Endodermal cell (in vitro differentiated cells): ENCODE measurements at regions not wholly inside any gene's neighbourhood (a gene's known extent, or its start where the extent isn't known, plus 50 kb on each side); places are given as distances from the start of the nearest gene placed in this dataset.

Experiments used
- DNase-seq: peaks from one replicate; pipeline ENCODE4 v3.0.0-alpha.2; 2017
- H3K27ac ChIP-seq: 2 replicates; pipeline ENCODE4 v1.5.1; 2013; ENCODE audit warnings: mild to moderate bottlenecking, low read depth, low read length, moderate library complexity
- H3K27me3 ChIP-seq: 2 replicates; pipeline ENCODE4 v1.6.1; 2013; ENCODE audit warnings: mild to moderate bottlenecking, low read length, moderate library complexity; ENCODE audit not compliant: insufficient read depth, control insufficient read depth, poor library complexity, severe bottlenecking
- H3K36me3 ChIP-seq: 2 replicates; pipeline ENCODE4 v1.7.0; 2013; ENCODE audit warnings: mild to moderate bottlenecking, low read length, moderate library complexity; ENCODE audit not compliant: control insufficient read depth, insufficient read depth
- H3K4me1 ChIP-seq: one replicate; pipeline ENCODE4 v1.7.0; 2013; ENCODE audit warnings: low read length; ENCODE audit not compliant: control insufficient read depth, insufficient read depth
- H3K4me3 ChIP-seq: 2 replicates; pipeline ENCODE4 v1.5.1; 2013; ENCODE audit warnings: mild to moderate bottlenecking, low read length, moderate library complexity
- H3K9ac ChIP-seq: 2 replicates; pipeline ENCODE4 v1.6.1; 2013; ENCODE audit warnings: mild to moderate bottlenecking, low read length, moderate library complexity; ENCODE audit not compliant: poor library complexity, severe bottlenecking; ENCODE audit errors: extremely low read depth
- H3K9me3 ChIP-seq: 2 replicates; pipeline ENCODE4 v1.6.1; 2013; ENCODE audit warnings: mild to moderate bottlenecking, low read length, moderate library complexity; ENCODE audit not compliant: control insufficient read depth
- H3K27ac Mint-ChIP-seq: 2 replicates; pipeline ENCODE4 v1.8.0; 2020; ENCODE audit warnings: mixed read lengths
- H3K27me3 Mint-ChIP-seq: 2 replicates; pipeline ENCODE4 v1.8.0; 2021; ENCODE audit warnings: mild to moderate bottlenecking, mixed read lengths; ENCODE audit not compliant: insufficient read depth
- H3K36me3 Mint-ChIP-seq: 2 replicates; pipeline ENCODE4 v1.8.0; 2020; ENCODE audit warnings: low read depth, mixed read lengths
- H3K4me1 Mint-ChIP-seq: 2 replicates; pipeline ENCODE4 v1.8.0; 2020; ENCODE audit warnings: mixed read lengths
- H3K4me3 Mint-ChIP-seq: 2 replicates; pipeline ENCODE4 v1.8.0; 2020; ENCODE audit warnings: mild to moderate bottlenecking, moderate library complexity, mixed read lengths
- H3K9me3 Mint-ChIP-seq: 2 replicates; pipeline ENCODE4 v1.8.0; 2020; ENCODE audit warnings: mild to moderate bottlenecking, mixed read lengths
- CTCF ChIP-seq: fragments of 200-600 bp; sonication (generic); conservative IDR thresholded peaks from 2 replicates; pipeline ENCODE4 v1.5.0; 2021; ENCODE audit warnings: antibody characterized with exemption, mild to moderate bottlenecking
- WGBS, 2 experiments: methylation state at CpG; one replicate each; pipeline versions ENCODE4 v1.1.5 to v1.1.7; 2013; ENCODE audit warnings: missing lambda C conversion rate in 2 of 2, mixed read lengths in 1 of 2; ENCODE audit not compliant: insufficient coverage in 1 of 2, insufficient read length in 1 of 2; 5-methylcytosine and 5-hydroxymethylcytosine counted together

DNA sequence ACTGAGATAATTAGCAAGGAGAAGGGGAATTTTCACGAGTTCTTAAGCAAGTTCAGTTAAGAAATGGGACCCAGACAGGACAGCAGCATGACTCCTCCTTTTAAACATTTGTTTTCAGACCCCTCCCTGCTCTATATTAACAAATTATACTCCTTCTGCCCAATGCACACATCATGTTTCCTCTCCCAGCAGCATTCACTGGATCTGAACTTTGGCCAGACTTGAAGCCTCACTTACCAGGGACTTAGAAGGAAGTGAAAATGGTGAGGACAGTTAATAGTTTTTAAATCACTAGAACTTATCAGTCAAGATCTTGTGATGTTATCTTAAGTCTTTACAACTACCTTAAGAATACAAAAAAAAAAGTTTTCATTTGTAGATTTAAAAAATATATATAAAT, 1174.7 kb upstream of the MAP3K7 start:
- H3K27me3 Mint-ChIP-seq, result no peaks in the 10 kb centered on the region
- Histone ChIP-seq H3K27ac (no peak overlapping the region), H3K4me1 (no peaks in the 10 kb centered on the region), H3K9ac (no peak overlapping the region), H3K36me3 (no peaks in the 10 kb centered on the region), H3K27me3 (no peaks in the 10 kb centered on the region), H3K9me3 (no peaks in the 10 kb centered on the region), H3K4me3 (no peak overlapping the region)
- H3K4me3 Mint-ChIP-seq, result no peak overlapping the region
- TF ChIP-seq CTCF, result no peak
- H3K27ac Mint-ChIP-seq, result no peak overlapping the region
- peaks cover 3% of the 10 kb centered on the region for H3K4me1 Mint-ChIP-seq
- WGBS, 2 experiments, result 88% methylated on average over 1 of the region's 1 CpG; no CpG with 5 or more reads in 1 of the 2 experiments
- H3K9me3 Mint-ChIP-seq, result no peaks in the 10 kb centered on the region
- no peak for DNase-seq
- no peaks in the 10 kb centered on the region for H3K36me3 Mint-ChIP-seq

DNA sequence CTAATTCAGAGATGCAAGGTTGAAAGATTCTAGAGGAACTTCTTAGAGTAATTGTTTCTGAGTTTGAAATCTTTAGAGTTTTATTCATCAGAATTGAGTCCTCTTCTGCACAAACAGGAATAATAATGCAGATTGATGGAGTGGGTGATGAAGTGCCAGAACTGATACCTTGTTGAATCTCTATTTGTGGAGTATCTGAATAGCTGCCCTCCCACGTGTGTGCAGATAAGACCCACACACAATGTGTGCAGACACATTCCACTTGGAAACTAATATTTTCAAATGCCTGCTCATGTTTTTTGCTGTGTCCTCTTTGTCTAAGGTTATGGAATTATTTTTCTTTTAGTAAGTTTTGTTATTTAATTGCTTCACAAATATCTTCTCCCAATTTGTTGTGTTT, 1167.8 kb upstream of the MAP3K7 start:
- DNase-seq, result no peak
- H3K4me1 ChIP-seq, result no peaks in the 10 kb centered on the region
- WGBS, 2 experiments, result 75% methylated on average over 1 of the region's 1 CpG; no CpG with 5 or more reads in 1 of the 2 experiments
- no peaks in the 10 kb centered on the region for H3K9me3 Mint-ChIP-seq
- H3K27ac ChIP-seq, result no peak overlapping the region
- no peak overlapping the region for H3K27ac Mint-ChIP-seq
- no peaks in the 10 kb centered on the region for H3K36me3 ChIP-seq
- H3K4me1 Mint-ChIP-seq, result no peaks in the 10 kb centered on the region
- H3K36me3 Mint-ChIP-seq, result no peaks in the 10 kb centered on the region
- TF ChIP-seq CTCF, result no peak
- no peaks in the 10 kb centered on the region for H3K27me3 Mint-ChIP-seq
- no peak overlapping the region for H3K4me3 ChIP-seq
- no peaks in the 10 kb centered on the region for H3K27me3 ChIP-seq
- H3K9me3 ChIP-seq, result no peaks in the 10 kb centered on the region
- H3K9ac ChIP-seq, result no peak overlapping the region
- H3K4me3 Mint-ChIP-seq, result no peak overlapping the region

GRCh38 chr6:91751526-91751925, 1164.7 kb upstream of the MAP3K7 start:
- H3K4me3 ChIP-seq, result no peak overlapping the region
- H3K27ac Mint-ChIP-seq, result no peak overlapping the region
- no peaks in the 10 kb centered on the region for H3K9me3 ChIP-seq
- no peaks in the 10 kb centered on the region for H3K27me3 ChIP-seq
- no peak overlapping the region for H3K27ac ChIP-seq
- no peak for DNase-seq
- no peak overlapping the region for H3K4me3 Mint-ChIP-seq
- H3K9me3 Mint-ChIP-seq, result no peaks in the 10 kb centered on the region
- no peak for TF ChIP-seq CTCF
- H3K36me3 ChIP-seq, result no peaks in the 10 kb centered on the region
- no peak overlapping the region for H3K9ac ChIP-seq
- H3K4me1 Mint-ChIP-seq, result no peaks in the 10 kb centered on the region
- no peaks in the 10 kb centered on the region for H3K4me1 ChIP-seq
- WGBS, 2 experiments, result 92% methylated on average over 3 to 6 of the region's 6 CpGs
- H3K27me3 Mint-ChIP-seq, result no peaks in the 10 kb centered on the region
- H3K36me3 Mint-ChIP-seq, result no peaks in the 10 kb centered on the region
